Peyer's patch (tissue), 4 donors: ENCODE measurements at regions not wholly inside any gene's neighbourhood (a gene's known extent, or its start where the extent isn't known, plus 50 kb on each side); places are given as distances from the start of the nearest gene placed in this dataset.

Experiments
- DNase-seq, 3 donors: peaks; one replicate each; pipeline ENCODE4 v3.0.0-alpha.2; 2017 to 2019
- H3K27ac ChIP-seq, 4 donors: fragments of 200-600 bp; sonication (generic); one replicate each; pipeline ENCODE4 v1.5.1; 2016 to 2019
- H3K27me3 ChIP-seq, 2 donors: fragments of 200-600 bp; sonication (generic); one replicate each; pipeline ENCODE4 v1.5.1; 2019
- H3K36me3 ChIP-seq, 3 donors: fragments of 200-600 bp; sonication (generic); one replicate each; pipeline ENCODE4 v1.5.1; 2016 to 2019
- H3K4me1 ChIP-seq, 4 donors: fragments of 200-600 bp; sonication (generic); one replicate each; pipeline ENCODE4 v1.5.1; 2016 to 2019
- H3K4me3 ChIP-seq, 4 donors: fragments of 200-600 bp; sonication (generic); 1 replicate in 3 of 4; 2 replicates in 1 of 4; pipeline ENCODE4 v1.5.1; 2016 to 2019; ENCODE audit warnings: mild to moderate bottlenecking in 1 of 4
- H3K9me3 ChIP-seq, 4 donors: fragments of 200-600 bp; sonication (generic); one replicate each; pipeline ENCODE4 v1.5.1; 2016 to 2019; ENCODE audit warnings: mild to moderate bottlenecking in 1 of 4
- CTCF ChIP-seq, 6 experiments: fragments of 450-650 bp in 4 of 6; fragments of 200-600 bp in 2 of 6; sonication (generic) in 1 of 6; IDR thresholded peaks; one replicate each; pipeline ENCODE4 v1.5.1; 2017 to 2019; ENCODE audit warnings: antibody characterized with exemption in 6 of 6, mild to moderate bottlenecking in 3 of 6, moderate library complexity in 1 of 6
- POLR2A ChIP-seq, 2 donors: fragments of 450-650 bp; IDR thresholded peaks; one replicate each; pipeline ENCODE4 v1.5.1; 2017; ENCODE audit warnings: antibody characterized with exemption in 2 of 2, mild to moderate bottlenecking in 2 of 2, moderate library complexity in 2 of 2

- Histone ChIP-seq H3K4me3 (no peak overlapping the region), H3K4me1 (peaks cover 0 to 3% (median 0%) of the 10 kb centered on the region in 4 donors), H3K27me3 (no peaks in the 10 kb centered on the region), H3K36me3 (no peaks in the 10 kb centered on the region), H3K9me3 (no peaks in the 10 kb centered on the region), H3K27ac (no peak overlapping the region)
- TF ChIP-seq POLR2A (IDR thresholded peaks at IDR 0.05) (no peak), CTCF (IDR thresholded peaks at IDR 0.05) (no peak)
- DNase-seq = no peak
These were observed 314.1 kb downstream of the CD83 start for GRCh38 chr6:14431385-14432330.

DNA sequence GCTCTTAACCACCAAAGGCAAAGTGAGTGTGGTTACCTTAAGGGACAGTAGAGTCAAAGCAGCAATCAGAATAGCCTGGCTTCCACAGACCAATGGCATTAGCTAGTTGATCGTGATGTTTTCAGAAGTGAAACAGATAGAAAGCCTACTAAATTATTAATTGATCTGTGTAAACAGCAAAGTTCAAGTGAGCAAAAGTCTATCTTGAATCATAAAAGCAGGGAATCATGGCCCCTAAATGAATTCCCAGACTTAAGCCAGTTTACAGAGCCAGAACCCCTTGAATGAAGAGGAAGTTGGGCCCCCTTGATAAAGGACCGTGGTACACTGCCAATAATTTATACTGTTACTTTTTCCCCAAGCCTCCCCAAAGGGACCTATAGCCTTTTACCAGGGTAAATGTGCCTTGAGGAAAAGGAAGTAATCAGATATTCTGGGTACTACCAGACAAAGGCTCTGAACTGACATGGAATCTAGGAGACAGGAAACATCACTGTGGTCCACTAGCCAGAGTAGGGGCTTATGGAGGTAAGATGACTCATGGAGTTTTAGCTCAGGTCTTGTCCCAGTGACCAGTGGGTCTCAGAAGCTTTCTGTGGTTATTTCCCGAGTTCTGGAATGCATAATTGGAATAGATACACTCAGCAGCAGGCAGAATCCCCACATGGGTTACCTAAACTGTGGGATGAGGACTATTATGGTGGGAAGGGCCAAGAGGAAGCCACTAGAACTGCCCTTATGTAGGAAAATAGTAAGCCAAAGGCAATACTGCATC, 317.5 kb downstream of the CD83 start:
- no peak overlapping the region for H3K27ac ChIP-seq
- peaks cover 0 to 3% (median 0%) of the 10 kb centered on the region in 4 donors for H3K4me1 ChIP-seq
- no peak for DNase-seq
- H3K4me3 ChIP-seq = no peak overlapping the region
- TF ChIP-seq POLR2A (IDR thresholded peaks at IDR 0.05) (no peak), CTCF (IDR thresholded peaks at IDR 0.05) (no peak)
- H3K27me3 ChIP-seq = no peaks in the 10 kb centered on the region
- no peaks in the 10 kb centered on the region for H3K9me3 ChIP-seq
- H3K36me3 ChIP-seq = no peaks in the 10 kb centered on the region

GRCh38 chr6:14436592-14437132, 319.1 kb downstream of the CD83 start:
- TF ChIP-seq CTCF (IDR thresholded peaks at IDR 0.05) = no peak
- no peak for TF ChIP-seq POLR2A (IDR thresholded peaks at IDR 0.05)
- Histone ChIP-seq H3K36me3 (no peaks in the 10 kb centered on the region), H3K27me3 (no peaks in the 10 kb centered on the region), H3K4me1 (peaks cover 0 to 5% (median 0%) of the 10 kb centered on the region in 4 donors), H3K4me3 (no peak overlapping the region), H3K27ac (no peak overlapping the region), H3K9me3 (no peaks in the 10 kb centered on the region)
- no peak for DNase-seq

GRCh38 chr6:14439419-14439818, 321.8 kb downstream of the CD83 start:
- Histone ChIP-seq H3K4me3 (no peak overlapping the region), H3K27me3 (no peaks in the 10 kb centered on the region), H3K4me1 (peaks cover 0 to 8% (median 0%) of the 10 kb centered on the region in 4 donors), H3K27ac (no peak overlapping the region), H3K9me3 (no peaks in the 10 kb centered on the region), H3K36me3 (no peaks in the 10 kb centered on the region)
- no peak for TF ChIP-seq POLR2A (IDR thresholded peaks at IDR 0.05)
- TF ChIP-seq CTCF (IDR thresholded peaks at IDR 0.05) = no peak
- no peak for DNase-seq

- Histone ChIP-seq H3K27ac (no peak overlapping the region), H3K4me1 (peaks cover 0 to 5% (median 0%) of the 10 kb centered on the region in 4 donors), H3K9me3 (no peaks in the 10 kb centered on the region), H3K36me3 (no peaks in the 10 kb centered on the region), H3K4me3 (no peak overlapping the region), H3K27me3 (no peaks in the 10 kb centered on the region)
- no peak for DNase-seq
- TF ChIP-seq POLR2A (IDR thresholded peaks at IDR 0.05) = no peak
- no peak for TF ChIP-seq CTCF (IDR thresholded peaks at IDR 0.05)
These were observed 322.8 kb downstream of the CD83 start for GRCh38 chr6:14440215-14440910.
